ENCODE measurements at regions not wholly inside any gene's neighbourhood (a gene's known extent, or its start where the extent isn't known, plus 50 kb on each side); places are given as distances from the start of the nearest gene placed in this dataset.

- Histone ChIP-seq H3K9me3 (replicated peaks; ENCODE audit: control insufficient read depth, insufficient read depth, low read length) (no peaks in the 10 kb centered on the region), H3K4me2 (ENCODE audit: control insufficient read depth, insufficient read depth) (no peak overlapping the region), H3K27me3 (replicated peaks in 1 of 2; ENCODE audit: control insufficient read depth in 2 of 2, insufficient read depth in 2 of 2, low read length in 1 of 2) (peaks cover 9 to 11% of the 10 kb centered on the region in 2 experiments), H3K36me3 (ENCODE audit: control insufficient read depth in 2 of 2, insufficient read depth in 2 of 2, low read length in 1 of 2) (no peaks in the 10 kb centered on the region), H3K9ac (ENCODE audit: control insufficient read depth, insufficient read depth, low read length) (no peak overlapping the region), H3K79me2 (ENCODE audit: control insufficient read depth, insufficient read depth, low read length) (no peaks in the 10 kb centered on the region), H4K20me1 (ENCODE audit: control insufficient read depth, insufficient read depth) (no peaks in the 10 kb centered on the region), H3K4me3 (no peak overlapping the region), H3K27ac (ENCODE audit: control insufficient read depth, insufficient read depth) (no peak overlapping the region), H2AFZ (ENCODE audit: control insufficient read depth, low read depth, low read length) (no peak overlapping the region), H3K4me1 (ENCODE audit: control insufficient read depth, insufficient read depth, low read length) (no peaks in the 10 kb centered on the region)
- no peak for DNase-seq (ENCODE audit: low read depth, low spot score)
- intact Hi-C loops (cut with micrococcal nuclease; ENCODE audit: unreplicated experiment) (loop anchor here (10.0 kb wide), 1 partner anchor 212 kb away; no protein-coding TSS in a partner anchor), in situ Hi-C loops (cut with MboI) (no loop called here)
- RAD21 ChIA-PET (ENCODE audit: unreplicated experiment): no interaction called here
- CTCF ChIA-PET: no interaction called here
- POLR2A ChIA-PET: no interaction called here
- BruUV-seq (replicated peaks): no TSS peak
- SMC1A ChIA-PET (ENCODE audit: uncharacterized antibody, unreplicated experiment): no interaction called here
- no peak for FAIRE-seq
- WGBS (ENCODE audit: insufficient coverage, insufficient replicate concordance, low lambda C conversion rate, missing lambda C conversion rate): 35% methylated on average over 38 of the region's 49 CpGs
- ATAC-seq: no peak
- TF ChIP-seq RFX5 (IDR thresholded peaks at IDR 0.05; ENCODE audit: low read depth, low read length): no peak
- TF ChIP-seq YY1 (IDR thresholded peaks at IDR 0.05; ENCODE audit: low read depth, low read length): no peak
- TF ChIP-seq CBFB (IDR thresholded peaks at IDR 0.05; ENCODE audit: low read depth): no peak
- no peak for TF ChIP-seq E2F4 (IDR thresholded peaks at IDR 0.05; ENCODE audit: low read depth, low read length)
- no peak for TF ChIP-seq MEF2A (IDR thresholded peaks at IDR 0.05; ENCODE audit: insufficient read depth, low read depth, low read length)
- no peak for TF ChIP-seq MTA2 (IDR thresholded peaks at IDR 0.05; ENCODE audit: low read depth)
- no peak for TF ChIP-seq SMAD1 (IDR thresholded peaks at IDR 0.05; ENCODE audit: low read depth, partially characterized antibody)
- TF ChIP-seq MLLT1 (IDR thresholded peaks at IDR 0.05): no peak
- no peak for TF ChIP-seq RCOR1 (conservative IDR thresholded peaks at IDR 0.05; ENCODE audit: low read depth, low read length)
- no peak for TF ChIP-seq ZZZ3 (IDR thresholded peaks at IDR 0.05; ENCODE audit: control insufficient read depth, insufficient read length, low read depth)
- TF ChIP-seq ESRRA (IDR thresholded peaks at IDR 0.05; ENCODE audit: low read length): no peak
- TF ChIP-seq HDAC2 (IDR thresholded peaks at IDR 0.05): no peak
- no peak for TF ChIP-seq WRNIP1 (IDR thresholded peaks at IDR 0.05; ENCODE audit: borderline replicate concordance, low read depth, low read length)
- no peak for TF ChIP-seq IRF3 (IDR thresholded peaks at IDR 0.05)
- no peak for TF ChIP-seq TCF3 (IDR thresholded peaks at IDR 0.05; ENCODE audit: borderline replicate concordance, insufficient read depth, low read depth, low read length)
- no peak for TF ChIP-seq USF2 (IDR thresholded peaks at IDR 0.05; ENCODE audit: borderline replicate concordance, low read depth, low read length)
- no peak for TF ChIP-seq POLR2AphosphoS5 (IDR thresholded peaks at IDR 0.05; ENCODE audit: low read length)
- no peak for TF ChIP-seq KAT2A (conservative IDR thresholded peaks at IDR 0.05; ENCODE audit: control insufficient read depth, low read depth, low read length)
- no peak for TF ChIP-seq IKZF2 (IDR thresholded peaks at IDR 0.05)
Observed at GRCh38 chr16:86286991-86287663, 223.2 kb upstream of the FOXF1 start.

All from GM12878 (cell line).